Natural killer cell (primary cell): ENCODE measurements at regions not wholly inside any gene's neighbourhood (a gene's known extent, or its start where the extent isn't known, plus 50 kb on each side); places are given as distances from the start of the nearest gene placed in this dataset.

ENCODE experiments used
- ATAC-seq, 3 donors: fragments of 150-1000 bp in 2 of 3; fragments of 200-7000 bp in 1 of 3; cut with Tn5 transposase; 1 replicate in 1 of 3; 2 replicates in 2 of 3; pipeline ENCODE4 v1.10.0; 2021; ENCODE audit warnings: mild to moderate bottlenecking in 2 of 3, moderate library complexity in 2 of 3
- DNase-seq, 2 donors: peaks; one replicate each; pipeline versions ENCODE4 v3.0.0 to v3.0.0-alpha.2; 2013 to 2021; ENCODE audit warnings: mixed read lengths in 1 of 2
- H3K27ac ChIP-seq: one replicate; pipeline ENCODE4 v1.5.1; 2013; ENCODE audit warnings: mild to moderate bottlenecking, low read length
- H3K27me3 ChIP-seq: one replicate; pipeline ENCODE4 v1.6.1; 2013; ENCODE audit warnings: low read length; ENCODE audit not compliant: control insufficient read depth, insufficient read depth
- H3K36me3 ChIP-seq: one replicate; pipeline ENCODE4 v1.6.1; 2013; ENCODE audit warnings: low read length; ENCODE audit not compliant: control insufficient read depth, insufficient read depth
- H3K4me1 ChIP-seq: one replicate; pipeline ENCODE4 v1.6.1; 2013; ENCODE audit warnings: low read length; ENCODE audit not compliant: control insufficient read depth, insufficient read depth
- H3K4me3 ChIP-seq: one replicate; pipeline ENCODE4 v1.5.1; 2013; ENCODE audit warnings: low read length
- H3K9me3 ChIP-seq: one replicate; pipeline ENCODE4 v1.6.1; 2013; ENCODE audit warnings: low read length; ENCODE audit not compliant: control insufficient read depth, insufficient read depth
- H3K27ac Mint-ChIP-seq, 2 donors: one replicate each; pipeline ENCODE4 v1.8.0; 2022; ENCODE audit warnings: mild to moderate bottlenecking in 2 of 2, mixed read lengths in 2 of 2, moderate library complexity in 1 of 2
- H3K27me3 Mint-ChIP-seq, 2 donors: one replicate each; pipeline ENCODE4 v1.8.0; 2022; ENCODE audit warnings: low read depth in 2 of 2, mixed read lengths in 2 of 2
- H3K36me3 Mint-ChIP-seq: one replicate; pipeline ENCODE4 v1.8.0; 2022; ENCODE audit warnings: mixed read lengths
- H3K4me1 Mint-ChIP-seq, 2 donors: one replicate each; pipeline ENCODE4 v1.8.0; 2022; ENCODE audit warnings: mixed read lengths in 2 of 2
- H3K4me3 Mint-ChIP-seq: one replicate; pipeline ENCODE4 v1.8.0; 2022; ENCODE audit warnings: mild to moderate bottlenecking, moderate library complexity, mixed read lengths
- H3K9me3 Mint-ChIP-seq, 2 donors: one replicate each; pipeline ENCODE4 v1.8.0; 2022; ENCODE audit warnings: mixed read lengths in 2 of 2
- CTCF ChIP-seq: fragments of 200-600 bp; IDR thresholded peaks from one replicate; pipeline ENCODE4 v1.8.0; 2022; ENCODE audit warnings: antibody characterized with exemption
- WGBS: methylation state at CpG from one replicate; pipeline ENCODE4 v1.1.7; 2013; ENCODE audit warnings: missing lambda C conversion rate; ENCODE audit not compliant: insufficient coverage; 5-methylcytosine and 5-hydroxymethylcytosine counted together
- intact Hi-C: fragments of 100-400 bp; cut with micrococcal nuclease; formaldehyde crosslinking; loops from one replicate; pipeline ENCODE4 v1.14.2; 2022

GRCh38 chr16:86410081-86410480 is 100.2 kb upstream of the FOXF1 start:
- intact Hi-C loops = no loop called here
- Histone ChIP-seq H3K4me1 (no peaks in the 10 kb centered on the region), H3K27me3 (no peaks in the 10 kb centered on the region), H3K9me3 (no peaks in the 10 kb centered on the region), H3K36me3 (no peaks in the 10 kb centered on the region), H3K4me3 (no peak overlapping the region), H3K27ac (no peak overlapping the region)
- H3K27me3 Mint-ChIP-seq = peaks cover 9 to 26% of the 10 kb centered on the region in 2 donors
- no peak overlapping the region for H3K27ac Mint-ChIP-seq
- ATAC-seq (no peak), DNase-seq (no peak)
- no peak for TF ChIP-seq CTCF
- H3K4me1 Mint-ChIP-seq = no peaks in the 10 kb centered on the region
- H3K4me3 Mint-ChIP-seq = no peak overlapping the region
- 100% methylated on average over 1 of the region's 2 CpGs for WGBS
- H3K36me3 Mint-ChIP-seq = no peaks in the 10 kb centered on the region
- H3K9me3 Mint-ChIP-seq = no peaks in the 10 kb centered on the region

- intact Hi-C loops = no loop called here
- no peak for ATAC-seq
- Histone ChIP-seq H3K4me3 (no peak overlapping the region), H3K27me3 (no peaks in the 10 kb centered on the region), H3K27ac (no peak overlapping the region), H3K4me1 (no peaks in the 10 kb centered on the region), H3K36me3 (no peaks in the 10 kb centered on the region), H3K9me3 (no peaks in the 10 kb centered on the region)
- Mint-ChIP-seq H3K27me3 (peaks cover 9 to 21% of the 10 kb centered on the region in 2 donors), H3K27ac (no peak overlapping the region), H3K4me1 (no peaks in the 10 kb centered on the region), H3K9me3 (no peaks in the 10 kb centered on the region), H3K36me3 (no peaks in the 10 kb centered on the region), H3K4me3 (no peak overlapping the region)
- 94% methylated on average over 5 of the region's 5 CpGs for WGBS
- TF ChIP-seq CTCF = no peak
- DNase-seq = no peak
Measured at GRCh38 chr16:86410529-86410928, 99.8 kb upstream of the FOXF1 start.

DNA sequence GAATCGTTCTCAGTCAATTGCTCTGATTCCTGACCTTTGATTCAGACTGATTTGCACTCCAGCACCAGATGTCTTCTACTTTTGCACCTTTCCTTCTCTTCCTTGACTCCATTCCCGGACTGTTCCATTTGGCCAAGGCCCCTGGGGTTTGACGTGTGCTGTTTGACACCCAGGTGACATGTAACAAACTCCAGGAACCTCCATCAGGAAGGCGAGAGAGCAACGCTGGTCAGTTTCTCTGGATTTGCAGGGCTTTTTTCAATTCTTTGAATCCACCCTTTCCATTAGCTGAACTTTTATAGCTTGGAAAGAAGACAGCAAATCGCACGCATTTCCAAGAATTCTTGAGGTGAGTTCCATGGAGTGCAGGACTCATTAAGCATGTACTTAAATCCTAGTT is 98.4 kb upstream of the FOXF1 start:
- Mint-ChIP-seq H3K9me3 (no peaks in the 10 kb centered on the region), H3K4me3 (no peak overlapping the region)

More for the DNA sequence above, 98.4 kb upstream of the FOXF1 start:
- no peaks in the 10 kb centered on the region for H3K36me3 ChIP-seq
- DNase-seq = no peak
- intact Hi-C loops = no loop called here
- Mint-ChIP-seq H3K36me3 (no peaks in the 10 kb centered on the region), H3K27me3 (peaks cover 9 to 20% of the 10 kb centered on the region in 2 donors), H3K27ac (no peak overlapping the region), H3K4me1 (no peaks in the 10 kb centered on the region)
- no peaks in the 10 kb centered on the region for H3K9me3 ChIP-seq
- TF ChIP-seq CTCF = no peak
- H3K4me3 ChIP-seq = no peak overlapping the region
- WGBS = 77% methylated on average over 7 of the region's 7 CpGs
- H3K27me3 ChIP-seq = no peaks in the 10 kb centered on the region
- ATAC-seq = no peak
- H3K4me1 ChIP-seq = no peaks in the 10 kb centered on the region
- H3K27ac ChIP-seq = no peak overlapping the region
